Calu3 (cell line): ENCODE measurements at regions not wholly inside any gene's neighbourhood (a gene's known extent, or its start where the extent isn't known, plus 50 kb on each side); places are given as distances from the start of the nearest gene placed in this dataset.
"Not testable (repeated sequence)": the region's sequence is repeated elsewhere in the genome, so short reads cannot be mapped to it uniquely, and the experiment has no call there.

Experiments
- BruUV-seq: library from RNA; stranded (reverse); fragments of 400-500 nt; replicated peaks from 2 replicates; lab custom pipeline; 2021; lab: Mats Ljungman, UMichigan
- CTCF ChIA-PET: fragments of 300-600 bp; sonication (Branson Sonifier 250); formaldehyde crosslinking; loops from one replicate; lab custom pipeline; 2022; ENCODE audit warnings: antibody characterized with exemption; lab: Charles Lee
- DNase-seq: peaks from one replicate; pipeline ENCODE4 v3.0.0; 2022
- H3K27ac Mint-ChIP-seq: one replicate; pipeline ENCODE4 v1.8.0; 2022; ENCODE audit warnings: mixed read lengths; ENCODE audit not compliant: unreplicated experiment
- H3K27me3 Mint-ChIP-seq: one replicate; pipeline ENCODE4 v1.8.0; 2022; ENCODE audit warnings: mixed read lengths; ENCODE audit not compliant: unreplicated experiment
- H3K36me3 Mint-ChIP-seq: one replicate; pipeline ENCODE4 v1.8.0; 2022; ENCODE audit warnings: mild to moderate bottlenecking, moderate library complexity, mixed read lengths; ENCODE audit not compliant: insufficient read depth, unreplicated experiment
- H3K4me1 Mint-ChIP-seq: one replicate; pipeline ENCODE4 v1.8.0; 2022; ENCODE audit warnings: mild to moderate bottlenecking, low read depth, mixed read lengths; ENCODE audit not compliant: unreplicated experiment
- H3K4me3 Mint-ChIP-seq: one replicate; pipeline ENCODE4 v1.8.0; 2022; ENCODE audit warnings: mild to moderate bottlenecking, low read depth, moderate library complexity, mixed read lengths; ENCODE audit not compliant: unreplicated experiment
- H3K9me3 Mint-ChIP-seq: one replicate; pipeline ENCODE4 v1.8.0; 2022; ENCODE audit warnings: low read depth, mixed read lengths; ENCODE audit not compliant: unreplicated experiment
- CTCF ChIP-seq: fragments of 200-600 bp; IDR thresholded peaks from one replicate; pipeline ENCODE4 v1.8.0; 2022; ENCODE audit warnings: antibody characterized with exemption; ENCODE audit not compliant: unreplicated experiment
- intact Hi-C: fragments of 100-400 bp; cut with micrococcal nuclease; formaldehyde crosslinking; loops from one replicate; pipeline ENCODE4 v1.10.0; 2022; ENCODE audit not compliant: unreplicated experiment

GRCh38 chr16:85229869-85230462 is 117.7 kb upstream of the CIBAR2 start:
- no peak for TF ChIP-seq CTCF
- no peaks in the 10 kb centered on the region for H3K36me3 Mint-ChIP-seq
- no peaks in the 10 kb centered on the region for H3K4me1 Mint-ChIP-seq
- H3K27ac Mint-ChIP-seq: no peak overlapping the region
- no peak for DNase-seq
- H3K27me3 Mint-ChIP-seq: peaks cover 96% of the 10 kb centered on the region
- intact Hi-C loops: loop anchor here (10.0 kb wide), 1 partner anchor 115 kb away; the partner anchor contains the start of gene CIBAR2
- H3K4me3 Mint-ChIP-seq: no peak overlapping the region
- CTCF ChIA-PET: no interaction called here
- no TSS peak for BruUV-seq
- H3K9me3 Mint-ChIP-seq: peaks cover 6% of the 10 kb centered on the region

GRCh38 chr16:85230764-85231383 is 118.6 kb upstream of the CIBAR2 start:
- DNase-seq, BruUV-seq, H3K27ac Mint-ChIP-seq, H3K4me1 Mint-ChIP-seq, CTCF ChIA-PET, H3K9me3 Mint-ChIP-seq, H3K4me3 Mint-ChIP-seq, H3K36me3 Mint-ChIP-seq: not testable (repeated sequence)
- intact Hi-C loops: loop anchor here (10.0 kb wide), 1 partner anchor 116 kb away; the partner anchor contains the start of gene CIBAR2
- peaks cover 96% of the 10 kb centered on the region for H3K27me3 Mint-ChIP-seq

GRCh38 chr16:85231959-85232358 is 119.7 kb upstream of the CIBAR2 start:
- Mint-ChIP-seq H3K27ac (no peak overlapping the region), H3K4me1 (no peaks in the 10 kb centered on the region), H3K36me3 (no peaks in the 10 kb centered on the region), H3K27me3 (peaks cover 96% of the 10 kb centered on the region), H3K9me3 (peaks cover 6% of the 10 kb centered on the region), H3K4me3 (no peak overlapping the region)
- CTCF ChIA-PET: interaction anchor here (0.6 kb wide), 1 partner anchor 485 kb away, joined by 3 read pairs; no protein-coding TSS in a partner anchor
- TF ChIP-seq CTCF: no peak
- BruUV-seq: no TSS peak
- intact Hi-C loops: loop anchor here (10.0 kb wide), 1 partner anchor 117 kb away; the partner anchor contains the start of gene CIBAR2
- DNase-seq: no peak

GRCh38 chr16:85232369-85233142 is 120.3 kb upstream of the CIBAR2 start:
- Mint-ChIP-seq H3K27me3 (peaks cover 96% of the 10 kb centered on the region), H3K9me3 (peaks cover 6% of the 10 kb centered on the region), H3K27ac (no peak overlapping the region), H3K36me3 (no peaks in the 10 kb centered on the region), H3K4me3 (no peak overlapping the region), H3K4me1 (no peaks in the 10 kb centered on the region)
- BruUV-seq: no TSS peak
- CTCF ChIA-PET: interaction anchor here (0.6 kb wide), 1 partner anchor 484 kb away, joined by 3 read pairs; no protein-coding TSS in a partner anchor
- TF ChIP-seq CTCF: no peak
- no peak for DNase-seq
- intact Hi-C loops: loop anchor here (10.0 kb wide), 1 partner anchor 118 kb away; the partner anchor contains the start of gene CIBAR2
